Mucosa of stomach (tissue), 1 donor: ENCODE measurements at regions not wholly inside any gene's neighbourhood (a gene's known extent, or its start where the extent isn't known, plus 50 kb on each side); places are given as distances from the start of the nearest gene placed in this dataset.

ENCODE experiments used
- H3K27me3 ChIP-seq: one replicate; pipeline ENCODE4 v1.7.0; 2013; ENCODE audit warnings: mild to moderate bottlenecking, low read length; ENCODE audit not compliant: control insufficient read depth, insufficient read depth
- H3K36me3 ChIP-seq: one replicate; pipeline ENCODE4 v1.7.0; 2013; ENCODE audit warnings: low read length; ENCODE audit not compliant: control insufficient read depth, insufficient read depth
- H3K4me1 ChIP-seq: one replicate; pipeline ENCODE4 v1.7.0; 2013; ENCODE audit warnings: mild to moderate bottlenecking, low read length; ENCODE audit not compliant: control insufficient read depth, insufficient read depth
- H3K4me3 ChIP-seq: one replicate; pipeline ENCODE4 v1.7.0; 2013; ENCODE audit warnings: low read length
- H3K9ac ChIP-seq: one replicate; pipeline ENCODE4 v1.7.0; 2013; ENCODE audit warnings: mild to moderate bottlenecking, low read length, moderate library complexity
- H3K9me3 ChIP-seq: one replicate; pipeline ENCODE4 v1.7.0; 2013; ENCODE audit warnings: mild to moderate bottlenecking, low read length, moderate library complexity; ENCODE audit not compliant: control insufficient read depth
- donor health status: Pancreatic carcinoma.

- H3K4me1 ChIP-seq = peaks cover 11% of the 10 kb centered on the region
- H3K36me3 ChIP-seq = no peaks in the 10 kb centered on the region
- H3K9ac ChIP-seq = no peak overlapping the region
- no peak overlapping the region for H3K4me3 ChIP-seq
- no peaks in the 10 kb centered on the region for H3K9me3 ChIP-seq
- peaks cover 14% of the 10 kb centered on the region for H3K27me3 ChIP-seq
These were observed 66.0 kb upstream of the RNU6ATAC start for GRCh38 chr9:134230092-134230941.

GRCh38 chr9:134230942-134231325 lies 66.6 kb upstream of the RNU6ATAC start:
- peaks cover 13% of the 10 kb centered on the region for H3K27me3 ChIP-seq
- no peaks in the 10 kb centered on the region for H3K36me3 ChIP-seq
- H3K4me3 ChIP-seq = no peak overlapping the region
- no peaks in the 10 kb centered on the region for H3K9me3 ChIP-seq
- H3K9ac ChIP-seq = no peak overlapping the region
- H3K4me1 ChIP-seq = peaks cover 11% of the 10 kb centered on the region

- Histone ChIP-seq H3K4me1 (peaks cover 11% of the 10 kb centered on the region), H3K36me3 (no peaks in the 10 kb centered on the region), H3K27me3 (peaks cover 9% of the 10 kb centered on the region), H3K9me3 (no peaks in the 10 kb centered on the region), H3K4me3 (no peak overlapping the region), H3K9ac (no peak overlapping the region)
These were observed 67.0 kb upstream of the RNU6ATAC start for GRCh38 chr9:134231330-134231745.

GRCh38 chr9:134231767-134232166 lies 67.4 kb upstream of the RNU6ATAC start:
- Histone ChIP-seq H3K36me3 (no peaks in the 10 kb centered on the region), H3K9me3 (no peaks in the 10 kb centered on the region), H3K4me3 (no peak overlapping the region), H3K9ac (no peak overlapping the region), H3K27me3 (peaks cover 5% of the 10 kb centered on the region), H3K4me1 (peaks cover 11% of the 10 kb centered on the region)

GRCh38 chr9:134233022-134233421 lies 68.7 kb upstream of the RNU6ATAC start:
- Histone ChIP-seq H3K27me3 (peaks cover 9% of the 10 kb centered on the region), H3K4me1 (peaks cover 7% of the 10 kb centered on the region), H3K4me3 (no peak overlapping the region), H3K9ac (no peak overlapping the region), H3K36me3 (no peaks in the 10 kb centered on the region), H3K9me3 (no peaks in the 10 kb centered on the region)

- no peak overlapping the region for H3K9ac ChIP-seq
- no peaks in the 10 kb centered on the region for H3K9me3 ChIP-seq
- H3K27me3 ChIP-seq = peaks cover 5% of the 10 kb centered on the region
- no peaks in the 10 kb centered on the region for H3K36me3 ChIP-seq
- peaks cover 6% of the 10 kb centered on the region for H3K4me1 ChIP-seq
- H3K4me3 ChIP-seq = no peak overlapping the region
These were observed 69.8 kb upstream of the RNU6ATAC start for GRCh38 chr9:134234001-134234660.

- Histone ChIP-seq H3K27me3 (peaks cover 5% of the 10 kb centered on the region), H3K9ac (no peak overlapping the region), H3K36me3 (no peaks in the 10 kb centered on the region), H3K4me3 (no peak overlapping the region), H3K9me3 (no peaks in the 10 kb centered on the region), H3K4me1 (peaks cover 6% of the 10 kb centered on the region)
These were observed 70.5 kb upstream of the RNU6ATAC start for GRCh38 chr9:134234687-134235359.

GRCh38 chr9:134235366-134235765 lies 71.0 kb upstream of the RNU6ATAC start:
- Histone ChIP-seq H3K36me3 (no peaks in the 10 kb centered on the region), H3K9ac (no peak overlapping the region), H3K4me3 (no peak overlapping the region), H3K4me1 (peaks cover 6% of the 10 kb centered on the region), H3K9me3 (no peaks in the 10 kb centered on the region), H3K27me3 (peaks cover 5% of the 10 kb centered on the region)

- peaks cover under 1% of the 10 kb centered on the region for H3K4me1 ChIP-seq
- no peak overlapping the region for H3K9ac ChIP-seq
- H3K9me3 ChIP-seq = no peaks in the 10 kb centered on the region
- no peak overlapping the region for H3K4me3 ChIP-seq
- H3K36me3 ChIP-seq = no peaks in the 10 kb centered on the region
- H3K27me3 ChIP-seq = peaks cover 5% of the 10 kb centered on the region
These were observed 71.6 kb upstream of the RNU6ATAC start for GRCh38 chr9:134236001-134236421.

GRCh38 chr9:134236935-134237629 lies 72.7 kb upstream of the RNU6ATAC start:
- H3K4me1 ChIP-seq = no peaks in the 10 kb centered on the region
- H3K9me3 ChIP-seq = no peaks in the 10 kb centered on the region
- H3K27me3 ChIP-seq = peaks cover 5% of the 10 kb centered on the region
- no peak overlapping the region for H3K9ac ChIP-seq
- H3K36me3 ChIP-seq = no peaks in the 10 kb centered on the region
- no peak overlapping the region for H3K4me3 ChIP-seq

GRCh38 chr9:134237630-134238265 lies 73.4 kb upstream of the RNU6ATAC start:
- H3K4me1 ChIP-seq = no peaks in the 10 kb centered on the region

More at GRCh38 chr9:134237630-134238265, 73.4 kb upstream of the RNU6ATAC start:
- Histone ChIP-seq H3K36me3 (no peaks in the 10 kb centered on the region), H3K9me3 (no peaks in the 10 kb centered on the region), H3K27me3 (peaks cover 5% of the 10 kb centered on the region), H3K4me3 (no peak overlapping the region), H3K9ac (no peak overlapping the region)
